ENCODE measurements at regions not wholly inside any gene's neighbourhood (a gene's known extent, or its start where the extent isn't known, plus 50 kb on each side); places are given as distances from the start of the nearest gene placed in this dataset.

- no peaks in the 10 kb centered on the region; the same call in 1 of the 2 replicates for H3K27me3 ChIP-seq
Observed at GRCh38 chr13:34302596-34302995, 484.6 kb downstream of the RFC3 start.

GRCh38 chr13:34303346-34303745 is 485.4 kb downstream of the RFC3 start:
- Histone ChIP-seq H3K27me3 (no peaks in the 10 kb centered on the region; the same call in 1 of the 2 replicates), H3K4me3 (no peak overlapping the region), H3K9me3 (replicated peaks) (no peaks in the 10 kb centered on the region), H3K27ac (no peak overlapping the region), H3K4me1 (no peaks in the 10 kb centered on the region), H3K36me3 (no peaks in the 10 kb centered on the region)
- DNase-seq: no peak

More at GRCh38 chr13:34302596-34302995, 484.6 kb downstream of the RFC3 start:
- H3K4me3 ChIP-seq: no peak overlapping the region
- H3K27ac ChIP-seq: no peak overlapping the region
- H3K4me1 ChIP-seq: no peaks in the 10 kb centered on the region
- no peaks in the 10 kb centered on the region for H3K36me3 ChIP-seq
- no peaks in the 10 kb centered on the region for H3K9me3 ChIP-seq (replicated peaks)
- no peak for DNase-seq

- Histone ChIP-seq H3K9me3 (replicated peaks) (no peaks in the 10 kb centered on the region), H3K27ac (no peak overlapping the region), H3K4me1 (no peaks in the 10 kb centered on the region; the same call in 1 of the 2 replicates), H3K36me3 (no peaks in the 10 kb centered on the region), H3K4me3 (no peak overlapping the region), H3K27me3 (no peaks in the 10 kb centered on the region; the same call in 1 of the 2 replicates)
- no peak for DNase-seq
Observed at GRCh38 chr13:34307607-34308006, 489.7 kb downstream of the RFC3 start.

GRCh38 chr13:34308725-34309124 is 490.8 kb downstream of the RFC3 start:
- Histone ChIP-seq H3K4me3 (no peak overlapping the region), H3K4me1 (no peaks in the 10 kb centered on the region; the same call in 1 of the 2 replicates), H3K9me3 (replicated peaks) (no peaks in the 10 kb centered on the region), H3K36me3 (no peaks in the 10 kb centered on the region), H3K27ac (no peak overlapping the region), H3K27me3 (no peaks in the 10 kb centered on the region; the same call in 1 of the 2 replicates)
- no peak for DNase-seq

DNA sequence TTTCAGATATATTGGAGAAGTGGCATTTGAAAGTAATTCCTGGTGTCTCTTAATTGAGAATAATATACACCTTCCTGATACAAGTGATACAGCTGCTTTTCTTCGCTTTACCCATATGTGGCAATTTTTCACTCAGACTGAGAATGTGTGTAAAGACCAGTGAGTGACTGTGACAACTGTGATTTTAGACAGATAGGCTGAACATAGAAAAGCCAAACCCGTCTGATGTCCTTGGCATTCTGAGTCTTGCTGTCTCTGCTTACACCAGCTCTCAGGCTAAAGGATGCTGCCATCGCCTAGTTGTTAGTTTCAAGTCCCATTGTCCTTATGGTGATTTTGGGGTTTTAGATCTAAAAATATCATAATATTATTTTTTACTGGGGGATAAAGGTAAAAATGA is 492.6 kb downstream of the RFC3 start:
- DNase-seq: peak; percentile 5 to 64
- H3K27ac ChIP-seq: no peak overlapping the region

DNA sequence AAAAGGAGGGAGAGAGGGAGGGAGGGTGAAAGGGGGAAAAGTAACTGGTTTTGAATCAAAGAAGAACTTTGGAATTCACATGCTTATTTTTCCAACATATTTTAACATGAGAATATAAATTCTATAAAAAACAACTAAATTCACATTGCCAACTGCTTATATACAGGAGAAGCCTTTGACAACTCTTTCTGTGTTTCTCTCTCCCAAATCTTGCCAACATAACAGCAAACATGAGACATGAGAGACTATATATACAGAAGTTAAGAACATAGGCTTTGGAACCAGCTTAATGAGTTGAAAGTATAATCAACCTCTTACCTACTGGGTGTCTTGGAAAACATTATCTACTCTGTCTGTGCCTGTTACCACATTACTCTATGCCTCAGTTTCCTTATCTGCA is 493.3 kb downstream of the RFC3 start:
- no peak overlapping the region for H3K27ac ChIP-seq
- H3K9me3 ChIP-seq (replicated peaks): no peaks in the 10 kb centered on the region
- no peaks in the 10 kb centered on the region; the same call in 1 of the 2 replicates for H3K4me1 ChIP-seq
- H3K36me3 ChIP-seq: no peaks in the 10 kb centered on the region
- no peak overlapping the region for H3K4me3 ChIP-seq
- no peak for DNase-seq
- no peaks in the 10 kb centered on the region for H3K27me3 ChIP-seq

More for the DNA sequence above, 492.6 kb downstream of the RFC3 start:
- H3K36me3 ChIP-seq: no peaks in the 10 kb centered on the region
- H3K9me3 ChIP-seq (replicated peaks): no peaks in the 10 kb centered on the region
- H3K27me3 ChIP-seq: no peaks in the 10 kb centered on the region
- no peaks in the 10 kb centered on the region; the same call in 1 of the 2 replicates for H3K4me1 ChIP-seq
- H3K4me3 ChIP-seq: no peak overlapping the region

DNA sequence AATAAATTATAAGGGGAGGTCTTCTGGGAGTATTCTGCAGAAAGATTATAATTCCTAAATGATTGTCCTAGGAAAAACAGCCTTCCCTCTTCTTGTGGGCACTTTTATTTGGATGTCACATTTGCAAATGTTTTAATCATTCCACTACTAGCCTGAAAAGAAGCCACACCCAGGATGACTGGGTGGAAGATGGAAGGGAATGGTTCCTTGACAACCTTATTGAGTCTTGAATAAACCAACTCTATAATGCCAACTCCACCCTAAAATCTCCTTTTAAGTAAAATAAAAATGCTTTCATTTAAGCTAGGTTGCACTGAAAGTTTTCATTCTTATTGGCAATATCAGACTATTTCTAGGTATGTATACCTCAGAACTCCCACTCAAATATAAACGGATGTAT is 494.6 kb downstream of the RFC3 start:
- Histone ChIP-seq H3K4me1 (no peaks in the 10 kb centered on the region; the same call in 1 of the 2 replicates), H3K4me3 (no peak overlapping the region), H3K9me3 (replicated peaks) (no peaks in the 10 kb centered on the region), H3K36me3 (no peaks in the 10 kb centered on the region), H3K27ac (no peak overlapping the region), H3K27me3 (no peaks in the 10 kb centered on the region)
- no peak for DNase-seq

DNA sequence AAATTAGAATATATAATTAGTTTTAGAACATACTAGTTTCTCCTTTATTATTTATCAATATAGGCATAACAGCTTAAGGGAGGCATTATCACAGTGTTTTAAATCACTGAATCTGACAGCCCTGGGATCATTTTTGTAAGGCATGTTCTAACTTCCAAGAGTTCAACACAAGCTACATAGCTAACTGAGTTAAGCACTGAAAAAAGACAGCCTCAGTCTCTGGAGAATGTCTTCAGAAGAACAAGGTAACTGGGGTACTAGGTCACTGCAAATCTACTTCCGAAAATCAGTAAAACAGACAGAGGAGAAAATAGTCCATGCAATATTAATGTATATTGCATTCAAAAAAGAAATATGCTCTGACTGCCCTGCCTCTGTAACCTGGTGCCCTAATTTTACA is 502.1 kb downstream of the RFC3 start:
- H3K27me3 ChIP-seq: no peaks in the 10 kb centered on the region; the same call in 1 of the 2 replicates
- DNase-seq: no peak
- no peaks in the 10 kb centered on the region for H3K9me3 ChIP-seq (replicated peaks)
- H3K4me1 ChIP-seq: no peaks in the 10 kb centered on the region
- H3K36me3 ChIP-seq: no peaks in the 10 kb centered on the region
- H3K27ac ChIP-seq: no peak overlapping the region
- H3K4me3 ChIP-seq: no peak overlapping the region

DNA sequence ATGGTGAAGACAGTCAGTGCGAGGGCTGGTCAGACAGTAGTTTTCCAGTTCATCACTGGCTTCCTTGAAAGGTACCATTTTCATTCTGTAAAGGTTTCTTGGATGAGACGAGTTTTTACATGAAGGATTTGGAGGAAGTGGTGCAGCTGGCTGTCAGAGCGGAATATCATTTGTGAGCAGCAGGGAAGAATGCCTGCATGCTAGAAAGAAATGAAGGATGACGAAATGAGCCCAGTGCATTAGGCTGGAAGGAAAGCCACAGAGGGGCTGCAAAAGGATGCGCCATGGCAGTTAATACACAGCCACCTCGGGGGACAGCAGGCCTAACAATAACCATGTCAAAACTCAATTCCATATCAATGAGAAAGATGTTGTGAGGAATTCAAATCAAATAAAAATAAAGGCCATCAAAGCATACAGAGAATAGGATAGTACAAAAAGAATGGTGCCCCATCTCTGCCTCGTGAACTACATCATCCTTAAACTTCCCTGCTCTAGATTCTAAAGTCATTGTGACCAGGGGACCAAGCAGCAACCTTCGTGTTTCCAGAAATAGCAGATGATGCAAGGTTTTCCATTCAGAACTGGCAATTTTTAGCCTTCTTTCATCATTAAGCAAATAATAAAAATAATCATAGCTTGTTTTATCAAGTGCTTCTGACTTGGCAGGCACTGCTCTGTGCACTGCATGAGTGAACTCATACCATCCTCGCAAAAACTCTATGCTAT is 504.2 kb downstream of the RFC3 start:
- H3K27me3 ChIP-seq: no peaks in the 10 kb centered on the region; the same call in 1 of the 2 replicates
- no peaks in the 10 kb centered on the region for H3K9me3 ChIP-seq (replicated peaks)
- no peak for DNase-seq
- H3K4me3 ChIP-seq: no peak overlapping the region
- H3K27ac ChIP-seq: no peak overlapping the region
- no peaks in the 10 kb centered on the region for H3K4me1 ChIP-seq
- no peaks in the 10 kb centered on the region for H3K36me3 ChIP-seq

DNA sequence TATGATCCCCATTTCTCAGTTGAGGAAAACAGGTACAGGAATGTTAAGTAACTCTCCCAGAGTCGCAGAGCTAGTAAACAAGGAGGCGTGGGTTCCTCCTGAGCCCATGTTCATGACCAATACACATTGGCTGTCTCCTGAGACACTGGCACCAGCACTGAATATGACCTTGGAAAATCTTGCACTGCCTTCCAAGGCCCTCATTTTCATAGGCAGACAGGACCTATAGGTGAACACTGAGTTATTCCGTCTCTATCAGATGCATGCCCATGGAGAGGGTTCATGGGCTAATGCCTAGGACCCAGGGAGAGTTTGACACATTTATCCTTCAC is 504.8 kb downstream of the RFC3 start:
- no peak for DNase-seq
- H3K4me1 ChIP-seq: no peaks in the 10 kb centered on the region
- H3K4me3 ChIP-seq: no peak overlapping the region
- no peaks in the 10 kb centered on the region for H3K9me3 ChIP-seq (replicated peaks)
- H3K36me3 ChIP-seq: no peaks in the 10 kb centered on the region
- H3K27me3 ChIP-seq: no peaks in the 10 kb centered on the region; the same call in 1 of the 2 replicates
- no peak overlapping the region for H3K27ac ChIP-seq

- Histone ChIP-seq H3K4me3 (no peak overlapping the region), H3K36me3 (no peaks in the 10 kb centered on the region), H3K4me1 (no peaks in the 10 kb centered on the region), H3K27me3 (0 out of 2 replicates have a peak, but pooled peaks cover 5% of the 10 kb centered on the region), H3K27ac (no peak overlapping the region), H3K9me3 (replicated peaks) (no peaks in the 10 kb centered on the region)
- no peak for DNase-seq
Observed at GRCh38 chr13:34335014-34336007, 517.4 kb downstream of the RFC3 start.

- Histone ChIP-seq H3K36me3 (no peaks in the 10 kb centered on the region), H3K27me3 (0 out of 2 replicates have a peak, but pooled peaks cover 5% of the 10 kb centered on the region), H3K4me1 (no peaks in the 10 kb centered on the region), H3K4me3 (no peak overlapping the region), H3K9me3 (replicated peaks) (no peaks in the 10 kb centered on the region), H3K27ac (no peak overlapping the region)
- DNase-seq: no peak
Observed at GRCh38 chr13:34338102-34338501, 520.2 kb downstream of the RFC3 start.

GRCh38 chr13:34340534-34340933 is 522.6 kb downstream of the RFC3 start:
- Histone ChIP-seq H3K4me1 (no peaks in the 10 kb centered on the region), H3K9me3 (replicated peaks) (no peaks in the 10 kb centered on the region), H3K4me3 (no peak overlapping the region), H3K27me3 (0 out of 2 replicates have a peak, but pooled peaks cover 5% of the 10 kb centered on the region), H3K27ac (no peak overlapping the region), H3K36me3 (no peaks in the 10 kb centered on the region)
- no peak for DNase-seq

DNA sequence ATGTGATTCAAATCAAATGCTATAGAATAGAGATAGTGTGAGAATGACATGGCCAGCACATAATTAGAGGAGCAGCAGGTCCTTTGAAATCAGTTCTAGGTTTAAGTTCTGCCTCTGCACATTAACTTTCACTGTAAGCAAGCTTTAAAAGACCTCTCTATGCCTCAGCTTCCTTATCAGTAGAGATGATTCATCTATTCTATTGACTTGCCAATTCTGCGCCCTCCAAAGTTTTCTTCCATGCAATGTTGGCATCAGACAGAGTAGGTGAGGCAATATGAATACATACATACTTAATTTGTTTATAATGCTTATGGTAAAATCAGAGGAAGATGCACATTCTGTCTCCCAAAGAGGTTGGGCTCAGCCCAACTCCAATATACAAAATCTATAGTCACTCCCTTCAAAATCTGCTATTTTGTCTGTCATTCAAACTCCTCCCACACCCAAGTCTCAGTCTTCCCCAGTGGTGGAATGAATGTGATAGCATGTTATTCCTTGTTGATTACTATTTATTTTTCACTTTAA is 525.5 kb downstream of the RFC3 start:
- no peak overlapping the region for H3K4me3 ChIP-seq
- no peaks in the 10 kb centered on the region for H3K27me3 ChIP-seq
- H3K4me1 ChIP-seq: no peaks in the 10 kb centered on the region
- no peak for DNase-seq
- H3K27ac ChIP-seq: no peak overlapping the region
- no peaks in the 10 kb centered on the region for H3K9me3 ChIP-seq (replicated peaks)
- no peaks in the 10 kb centered on the region for H3K36me3 ChIP-seq

DNA sequence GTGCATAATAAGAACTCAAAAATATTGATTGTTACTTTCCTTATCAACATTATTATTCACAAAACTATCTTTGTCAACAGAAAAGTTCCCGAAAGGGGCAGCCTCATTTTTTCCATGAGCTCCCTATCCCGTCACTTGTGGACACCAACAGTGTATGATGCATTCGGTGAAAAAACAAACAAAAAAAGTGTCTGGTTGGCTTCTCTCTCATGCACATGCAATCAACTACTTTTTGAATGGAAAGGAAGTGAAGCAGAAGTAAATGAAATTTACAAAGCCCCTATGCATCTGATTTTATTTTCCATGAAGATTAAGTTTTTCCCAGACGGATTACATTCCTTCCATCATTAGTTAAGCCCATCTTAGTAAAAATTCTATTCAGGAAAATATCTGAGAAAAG is 526.9 kb downstream of the RFC3 start:
- no peaks in the 10 kb centered on the region for H3K27me3 ChIP-seq
- H3K4me1 ChIP-seq: peaks cover 9% of the 10 kb centered on the region
- no peaks in the 10 kb centered on the region for H3K9me3 ChIP-seq (replicated peaks)
- H3K27ac ChIP-seq: no peak overlapping the region
- H3K4me3 ChIP-seq: no peak overlapping the region
- DNase-seq: no peak
- no peaks in the 10 kb centered on the region for H3K36me3 ChIP-seq

Measured in SJCRH30 (cell line).